Left ventricle myocardium inferior (tissue), 1 donor: ENCODE measurements at regions not wholly inside any gene's neighbourhood (a gene's known extent, or its start where the extent isn't known, plus 50 kb on each side); places are given as distances from the start of the nearest gene placed in this dataset.

Experiments
- DNase-seq: peaks from one replicate; pipeline ENCODE4 v3.0.0-alpha.2; 2020
- H3K27ac ChIP-seq: fragments of 200-600 bp; replicated peaks from 2 replicates; pipeline ENCODE4 v1.8.0; 2021
- H3K27me3 ChIP-seq: fragments of 200-600 bp; 2 replicates; pipeline ENCODE4 v1.8.0; 2021; ENCODE audit warnings: low read depth
- H3K36me3 ChIP-seq: fragments of 200-600 bp; 2 replicates; pipeline ENCODE4 v1.8.0; 2021
- H3K4me1 ChIP-seq: fragments of 200-600 bp; 2 replicates; pipeline ENCODE4 v1.8.0; 2021
- H3K4me3 ChIP-seq: fragments of 200-600 bp; 2 replicates; pipeline ENCODE4 v1.8.0; 2021; ENCODE audit warnings: mild to moderate bottlenecking, moderate library complexity
- H3K9me3 ChIP-seq: fragments of 200-600 bp; replicated peaks from 2 replicates; pipeline ENCODE4 v1.8.0; 2021
- intact Hi-C: fragments of 100-400 bp; cut with micrococcal nuclease; formaldehyde crosslinking; loops from one replicate; pipeline ENCODE4 v1.11.0; 2022
- TF ChIP-seq, protein P1 (sequence below): fragments of 200-600 bp; IDR thresholded peaks from 2 replicates; pipeline ENCODE4 v1.8.0; 2021; ENCODE audit warnings: antibody characterized with exemption, mild to moderate bottlenecking, borderline replicate concordance
- donor health status: DM: no; HTN: yes; CAD: no; lungs with severe emphysema.

DNA sequence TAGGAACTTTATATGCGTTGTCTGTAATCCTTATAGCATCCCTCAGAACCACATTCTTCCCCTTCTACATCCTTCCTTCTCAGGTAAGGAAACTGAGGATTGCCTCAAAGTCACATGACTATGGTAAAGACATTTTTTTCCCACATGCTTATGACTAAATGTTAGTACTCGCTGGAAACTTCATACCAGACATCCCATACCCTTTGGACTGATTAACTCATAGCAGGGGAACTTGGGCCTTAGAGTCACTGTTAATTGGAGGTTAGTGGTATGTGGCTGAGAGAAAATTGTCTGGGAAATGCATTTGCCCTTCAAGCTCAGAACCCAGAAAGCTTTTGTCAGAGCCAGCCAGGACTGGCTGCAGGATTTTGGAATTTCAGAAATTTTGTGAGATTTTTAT is 155.0 kb downstream of the RELL1 start:
- H3K4me3 ChIP-seq = no peak overlapping the region
- H3K9me3 ChIP-seq = no peaks in the 10 kb centered on the region
- no peaks in the 10 kb centered on the region for H3K27me3 ChIP-seq
- intact Hi-C loops = no loop called here
- DNase-seq = no peak
- H3K36me3 ChIP-seq = no peaks in the 10 kb centered on the region
- H3K27ac ChIP-seq = no peak overlapping the region
- H3K4me1 ChIP-seq = no peaks in the 10 kb centered on the region
- TF ChIP-seq, protein P1, sequence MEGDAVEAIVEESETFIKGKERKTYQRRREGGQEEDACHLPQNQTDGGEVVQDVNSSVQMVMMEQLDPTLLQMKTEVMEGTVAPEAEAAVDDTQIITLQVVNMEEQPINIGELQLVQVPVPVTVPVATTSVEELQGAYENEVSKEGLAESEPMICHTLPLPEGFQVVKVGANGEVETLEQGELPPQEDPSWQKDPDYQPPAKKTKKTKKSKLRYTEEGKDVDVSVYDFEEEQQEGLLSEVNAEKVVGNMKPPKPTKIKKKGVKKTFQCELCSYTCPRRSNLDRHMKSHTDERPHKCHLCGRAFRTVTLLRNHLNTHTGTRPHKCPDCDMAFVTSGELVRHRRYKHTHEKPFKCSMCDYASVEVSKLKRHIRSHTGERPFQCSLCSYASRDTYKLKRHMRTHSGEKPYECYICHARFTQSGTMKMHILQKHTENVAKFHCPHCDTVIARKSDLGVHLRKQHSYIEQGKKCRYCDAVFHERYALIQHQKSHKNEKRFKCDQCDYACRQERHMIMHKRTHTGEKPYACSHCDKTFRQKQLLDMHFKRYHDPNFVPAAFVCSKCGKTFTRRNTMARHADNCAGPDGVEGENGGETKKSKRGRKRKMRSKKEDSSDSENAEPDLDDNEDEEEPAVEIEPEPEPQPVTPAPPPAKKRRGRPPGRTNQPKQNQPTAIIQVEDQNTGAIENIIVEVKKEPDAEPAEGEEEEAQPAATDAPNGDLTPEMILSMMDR = no peak

DNA sequence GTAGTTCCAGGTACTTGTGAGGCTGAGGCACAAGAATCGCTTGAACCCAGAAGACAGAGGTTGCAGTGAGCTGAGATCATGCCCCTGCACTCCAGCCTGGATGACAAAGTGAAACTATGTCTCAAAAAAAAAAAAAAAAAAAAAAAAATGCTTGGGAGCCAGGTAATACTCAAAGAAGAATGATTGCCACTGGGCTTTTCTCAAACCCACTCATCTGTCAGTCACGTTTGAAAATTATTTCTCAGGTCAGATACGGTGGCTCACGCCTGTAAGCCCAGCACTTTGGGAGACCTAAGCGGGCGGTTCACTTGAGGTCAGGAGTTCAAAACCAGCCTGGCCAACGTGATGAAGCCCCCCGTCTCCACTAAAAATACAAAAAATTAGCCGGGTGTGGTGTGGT is 155.7 kb downstream of the RELL1 start:
- H3K9me3 ChIP-seq = no peaks in the 10 kb centered on the region
- no peak for DNase-seq
- H3K27me3 ChIP-seq = no peaks in the 10 kb centered on the region
- H3K4me1 ChIP-seq = no peaks in the 10 kb centered on the region
- no peak overlapping the region for H3K27ac ChIP-seq
- H3K36me3 ChIP-seq = no peaks in the 10 kb centered on the region
- TF ChIP-seq, protein P1 = no peak
- intact Hi-C loops = no loop called here
- no peak overlapping the region for H3K4me3 ChIP-seq

DNA sequence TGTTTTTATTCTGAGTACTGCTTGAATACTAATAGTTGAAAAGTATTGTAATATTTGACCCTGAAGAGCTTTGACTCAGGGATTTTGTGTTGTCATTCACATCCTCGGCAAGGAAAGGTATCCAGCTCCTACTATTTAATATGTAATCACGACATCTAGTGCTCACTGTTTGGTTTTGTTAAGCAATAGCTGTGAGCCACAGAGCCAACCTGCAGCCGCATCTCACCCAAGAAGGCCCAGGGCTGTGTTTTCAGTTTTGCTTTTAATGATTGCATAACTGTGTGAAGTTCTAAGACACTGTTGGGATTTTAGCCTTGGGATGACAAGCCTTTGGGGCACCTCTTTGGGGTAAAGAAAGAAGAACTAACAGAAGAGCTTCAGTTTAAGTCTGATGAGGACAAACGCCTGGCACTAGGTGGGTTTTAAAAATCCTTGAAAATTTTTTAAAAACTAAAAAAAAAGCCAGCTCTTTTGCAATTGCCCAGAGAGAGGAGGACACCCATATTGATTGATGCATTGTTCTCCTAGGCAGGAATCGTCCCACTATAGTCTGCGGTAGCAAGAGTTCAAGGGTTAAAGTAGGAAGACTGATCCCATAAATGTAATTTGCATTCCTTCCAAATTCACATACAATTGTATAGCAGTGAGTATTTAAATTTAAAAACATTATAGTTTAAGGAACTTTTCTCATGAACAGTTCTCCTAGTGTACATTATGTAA is 157.8 kb downstream of the RELL1 start:
- Histone ChIP-seq H3K27ac (no peak overlapping the region), H3K9me3 (no peaks in the 10 kb centered on the region), H3K27me3 (no peaks in the 10 kb centered on the region), H3K4me3 (no peak overlapping the region), H3K4me1 (no peaks in the 10 kb centered on the region), H3K36me3 (no peaks in the 10 kb centered on the region)
- TF ChIP-seq, protein P1 = no peak
- intact Hi-C loops = no loop called here
- no peak for DNase-seq

DNA sequence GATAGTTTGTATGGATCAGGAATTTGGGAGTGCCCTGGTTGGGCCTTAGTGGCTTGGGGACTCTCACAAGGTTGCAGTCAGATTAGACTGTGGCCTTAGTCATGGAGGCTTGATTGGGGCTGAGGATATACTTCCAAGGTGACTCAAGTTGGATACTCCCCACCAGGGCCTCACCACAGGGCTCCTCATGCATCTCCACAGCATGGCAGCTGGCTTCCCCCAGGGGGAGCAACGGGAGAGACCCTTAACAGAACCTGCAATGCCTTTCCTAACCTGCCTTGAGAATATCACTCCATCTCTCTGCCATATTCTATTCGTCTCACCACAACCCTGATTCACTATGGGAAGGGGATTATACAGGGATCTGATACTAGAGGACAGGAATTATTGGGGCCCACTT is 161.9 kb downstream of the RELL1 start:
- Histone ChIP-seq H3K4me3 (no peak overlapping the region), H3K9me3 (peaks cover 24% of the 10 kb centered on the region), H3K4me1 (no peaks in the 10 kb centered on the region), H3K27me3 (no peaks in the 10 kb centered on the region), H3K27ac (no peak overlapping the region), H3K36me3 (no peaks in the 10 kb centered on the region)
- intact Hi-C loops = no loop called here
- TF ChIP-seq, protein P1 = no peak
- DNase-seq = no peak

DNA sequence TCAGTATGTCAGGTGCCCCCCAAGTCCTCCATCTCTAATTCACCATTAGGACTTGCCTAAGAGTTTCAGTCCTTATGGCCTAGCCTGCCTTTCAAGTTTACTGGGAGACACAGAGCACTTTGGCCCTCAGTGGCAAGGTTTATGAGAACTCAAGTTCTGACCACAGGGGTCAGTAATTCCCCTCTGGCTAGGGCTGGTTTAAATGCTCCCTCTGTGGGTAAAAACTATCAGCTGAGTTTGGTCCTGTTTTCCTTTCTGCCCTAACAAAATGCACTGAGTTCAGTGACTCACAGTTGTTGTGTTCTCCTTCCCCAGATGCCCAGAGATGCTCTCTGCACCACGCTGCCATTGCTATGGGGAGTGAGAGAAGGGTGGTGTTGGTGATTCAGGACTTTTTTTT is 163.2 kb downstream of the RELL1 start:
- Histone ChIP-seq H3K27ac (no peak overlapping the region), H3K4me3 (no peak overlapping the region), H3K9me3 (peaks cover 37% of the 10 kb centered on the region), H3K36me3 (no peaks in the 10 kb centered on the region), H3K27me3 (no peaks in the 10 kb centered on the region), H3K4me1 (no peaks in the 10 kb centered on the region)
- TF ChIP-seq, protein P1 = no peak
- intact Hi-C loops = no loop called here
- no peak for DNase-seq
